CD4-positive, alpha-beta T cell treated with Interleukin-1 beta for 1 hour (primary cell): ENCODE measurements at regions not wholly inside any gene's neighbourhood (a gene's known extent, or its start where the extent isn't known, plus 50 kb on each side); places are given as distances from the start of the nearest gene placed in this dataset.

ENCODE experiments used
- DNase-seq, 2 donors: peaks; one replicate each; pipeline ENCODE4 v3.0.0-alpha.2; 2020 to 2022

DNA sequence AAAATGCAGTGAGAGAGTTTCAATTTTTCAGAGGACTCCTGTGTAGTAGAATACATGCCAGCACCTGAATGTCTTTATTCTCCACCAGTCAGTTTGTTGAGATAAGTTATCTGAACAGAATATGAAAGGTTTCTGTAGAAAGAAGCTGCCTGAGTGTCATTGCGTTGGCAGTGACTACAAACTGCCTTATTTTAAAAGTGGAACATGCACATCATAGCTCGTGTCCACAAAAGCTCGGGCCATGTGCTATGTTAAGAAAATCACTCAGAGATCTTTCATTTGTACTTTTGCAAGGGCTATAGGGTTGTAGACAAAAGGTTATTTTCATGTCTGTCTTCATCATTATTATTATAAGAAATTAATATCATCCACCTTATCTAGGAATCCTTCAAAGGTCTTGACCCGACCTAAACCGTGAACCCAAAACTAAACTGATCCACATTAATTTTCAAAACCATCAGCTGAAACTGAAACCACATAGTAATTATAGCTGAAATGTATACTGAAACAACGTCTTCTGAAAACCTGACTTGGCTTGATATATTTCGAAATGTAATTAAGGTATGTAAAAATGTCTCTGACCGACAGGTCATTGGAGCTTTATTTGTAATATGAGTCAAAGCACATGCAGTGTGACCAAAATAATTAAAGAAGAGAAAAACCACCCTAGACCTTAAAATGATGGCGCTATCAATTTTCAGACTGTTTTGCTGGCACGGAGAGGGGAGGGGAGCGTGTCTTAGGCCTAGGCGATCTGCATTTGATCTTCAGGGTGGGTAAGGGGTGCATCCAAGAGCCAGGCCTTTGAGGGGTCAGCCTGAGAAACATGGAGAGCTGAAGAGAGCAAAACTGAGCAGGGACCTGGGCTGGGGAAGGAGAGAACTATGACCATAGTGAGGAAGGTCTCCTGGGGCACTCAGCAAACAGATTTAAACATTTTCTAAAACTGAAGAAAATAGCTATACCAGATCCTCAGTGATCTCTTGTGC is 232.1 kb downstream of the SOX11 start:
- no peak for DNase-seq

DNA sequence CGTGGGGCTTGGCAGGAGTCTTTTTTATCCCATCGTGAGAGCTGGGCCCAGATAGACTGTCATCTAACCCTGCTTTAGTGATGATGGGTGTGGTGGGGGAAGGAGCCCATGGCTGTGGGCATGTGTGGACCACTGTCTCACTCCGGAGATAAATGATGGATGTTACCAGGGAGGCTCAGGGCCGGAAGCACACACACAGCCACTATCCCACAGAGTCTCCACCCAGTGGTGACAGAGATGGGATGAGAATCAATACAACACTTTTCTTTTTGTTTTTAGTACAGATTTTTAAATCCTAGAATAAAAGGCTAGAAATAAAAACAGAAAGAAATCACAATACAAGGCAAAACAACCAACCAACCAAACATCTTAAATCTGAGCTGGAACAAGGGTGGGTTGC is 233.4 kb downstream of the SOX11 start:
- no peak for DNase-seq

DNA sequence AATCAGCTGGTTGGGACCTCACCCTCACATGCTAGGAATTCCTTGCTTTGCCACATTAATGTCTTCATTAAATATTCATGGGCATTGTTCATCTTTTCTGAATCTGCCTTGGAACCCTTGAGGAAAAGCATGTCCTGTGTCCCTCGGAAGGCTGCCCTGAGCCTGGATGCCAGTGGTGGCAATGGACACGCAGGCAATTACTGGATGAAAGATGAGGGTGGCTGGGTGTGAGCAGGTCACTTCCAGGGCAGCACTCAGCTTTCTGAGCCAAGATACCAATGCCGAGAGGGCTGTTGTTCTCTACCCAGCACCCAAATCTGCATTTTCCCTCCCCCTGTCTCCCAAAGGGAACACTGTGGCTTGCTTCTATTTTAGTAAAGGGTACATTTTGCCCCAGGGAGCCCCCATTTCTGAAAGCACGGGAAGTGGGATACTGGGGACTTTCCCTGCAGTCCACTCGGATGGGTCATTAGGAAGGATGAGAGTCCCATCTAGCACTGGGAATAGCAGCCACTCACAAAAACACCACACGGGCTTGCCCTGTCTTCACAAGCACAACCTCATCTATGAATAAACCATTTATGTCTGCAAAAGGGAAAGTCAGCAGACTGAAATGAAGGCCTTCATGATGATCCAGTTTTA is 234.8 kb downstream of the SOX11 start:
- DNase-seq = no peak

DNA sequence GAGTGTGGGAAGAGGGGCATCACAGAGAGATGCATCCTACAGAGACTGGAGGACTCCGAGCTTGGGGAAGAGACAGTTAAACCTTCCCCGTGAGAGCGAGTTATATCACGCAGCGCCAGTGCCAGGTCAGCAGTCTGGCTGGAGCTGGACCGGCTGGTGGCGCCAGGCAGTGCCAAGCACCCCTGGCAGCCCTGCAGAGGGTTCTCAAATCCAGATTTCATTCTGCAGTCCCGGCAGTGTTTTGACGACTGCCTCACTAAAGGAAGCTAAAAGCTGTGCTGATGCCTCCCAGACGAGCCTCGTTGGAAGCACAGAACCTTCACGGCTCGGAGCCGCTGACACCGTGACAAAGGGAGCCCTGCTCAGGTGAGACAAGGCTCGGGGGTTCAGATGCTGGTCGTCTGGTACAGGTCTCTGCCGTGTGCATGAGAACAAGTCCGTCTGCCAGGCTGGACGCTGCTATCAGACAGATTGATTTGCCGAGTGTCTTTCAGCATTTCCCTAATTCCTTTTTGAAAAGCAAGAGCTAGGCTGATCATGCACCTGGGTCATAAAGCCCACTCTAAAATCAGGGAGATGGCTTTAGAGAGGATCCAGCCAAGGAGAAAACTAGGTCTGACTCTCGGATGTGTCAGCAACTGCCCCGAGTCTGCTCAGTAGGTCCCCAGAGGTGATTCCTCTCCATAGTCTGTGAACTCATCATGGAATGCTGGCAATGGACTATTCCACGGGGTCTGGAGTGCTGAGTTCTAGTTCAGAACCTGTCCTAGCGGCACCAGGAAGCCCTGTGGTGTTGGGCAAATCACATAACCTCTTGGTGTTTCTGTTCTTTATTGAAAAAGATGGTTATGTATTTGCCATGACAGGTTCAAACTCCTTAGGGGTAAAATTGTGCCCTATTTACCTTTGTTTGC is 240.6 kb downstream of the SOX11 start:
- no peak for DNase-seq

DNA sequence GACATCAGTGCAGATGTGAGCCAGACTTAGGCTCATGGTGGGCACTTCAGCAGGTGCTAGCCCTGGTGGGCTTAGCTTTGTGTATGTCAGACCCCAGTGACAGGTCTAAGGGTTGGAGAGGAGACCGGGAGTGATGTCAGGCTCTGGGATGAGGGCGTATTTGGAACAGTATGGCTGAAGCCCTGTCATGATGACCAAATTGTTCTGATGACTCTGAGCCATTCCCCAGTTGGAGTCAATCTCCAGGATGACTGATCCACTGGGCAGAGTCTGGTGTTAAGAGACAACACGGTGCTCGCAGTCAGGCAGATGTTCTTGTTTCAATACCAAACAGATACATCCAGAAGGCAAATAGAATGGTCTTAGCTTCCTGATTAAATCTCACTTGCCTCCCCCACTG is 241.5 kb downstream of the SOX11 start:
- no peak for DNase-seq

DNA sequence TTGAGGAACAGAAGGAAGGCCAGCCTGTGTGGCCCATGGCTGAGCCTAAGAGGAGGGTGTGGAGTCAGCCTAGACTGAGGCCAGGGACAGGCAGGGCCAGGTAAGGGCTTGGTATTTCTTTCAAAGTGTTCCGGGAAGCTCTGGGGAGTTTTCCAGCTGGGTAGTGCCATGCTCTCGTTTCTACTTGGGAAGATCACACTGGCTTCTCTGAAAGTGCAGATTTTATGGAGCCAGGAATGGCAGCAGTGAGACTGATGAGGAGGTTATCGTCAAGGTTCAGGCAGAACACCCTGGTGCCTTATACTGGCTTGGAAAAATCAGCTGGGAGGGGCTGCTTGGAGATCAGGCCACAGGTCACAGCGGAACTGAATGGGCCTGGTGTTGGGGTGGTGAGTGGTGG is 245.1 kb downstream of the SOX11 start:
- no peak for DNase-seq

DNA sequence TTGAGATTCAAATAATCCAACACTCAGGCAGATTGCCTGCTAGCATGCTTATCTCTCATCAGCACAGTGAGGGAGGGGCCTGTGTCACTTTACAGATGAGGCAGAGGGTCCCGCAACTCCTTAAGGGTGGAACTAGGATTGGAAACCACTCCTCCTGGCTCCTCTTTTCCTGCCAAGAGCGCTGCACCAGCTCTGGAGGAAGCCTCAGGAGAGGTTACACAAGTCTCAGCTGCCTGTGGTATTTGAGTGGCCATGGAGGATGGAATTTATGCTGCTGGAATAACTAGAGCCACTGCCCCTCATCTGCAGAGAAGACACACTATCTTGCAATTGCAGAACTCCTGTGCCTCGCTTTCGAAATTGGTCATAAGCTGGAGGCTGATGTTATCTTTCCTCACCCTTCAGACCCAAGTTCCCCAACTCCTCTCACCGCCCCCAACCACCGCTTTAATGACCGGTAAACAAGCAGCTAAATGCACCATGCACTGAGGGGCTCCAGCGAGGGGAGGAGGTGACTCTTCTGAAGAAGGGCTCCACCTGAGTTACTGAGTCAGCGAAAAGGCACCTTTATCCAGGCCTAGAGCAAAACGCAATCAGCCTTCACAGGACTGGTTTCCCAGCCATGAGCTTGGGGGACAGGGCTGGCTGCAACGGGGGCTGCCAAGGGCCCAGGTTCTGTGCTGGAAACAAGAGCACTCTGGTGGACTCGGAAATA is 245.8 kb downstream of the SOX11 start:
- DNase-seq = no peak

DNA sequence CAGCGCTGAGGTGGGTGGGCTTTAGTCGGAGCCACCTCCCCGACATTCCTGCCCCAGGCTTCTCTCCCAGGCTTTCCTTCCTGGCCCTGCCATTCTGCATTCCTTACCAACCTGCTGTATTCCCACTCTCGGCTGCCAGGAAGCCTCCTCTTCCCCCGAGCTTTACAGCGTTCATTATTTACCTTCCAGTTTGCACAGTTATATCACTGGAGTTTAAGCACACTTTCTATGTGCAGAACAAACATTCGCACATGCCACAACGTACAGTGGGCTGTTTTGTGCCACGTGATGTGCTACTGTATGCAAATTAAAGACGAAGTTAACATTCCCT is 246.3 kb downstream of the SOX11 start:
- no peak for DNase-seq

DNA sequence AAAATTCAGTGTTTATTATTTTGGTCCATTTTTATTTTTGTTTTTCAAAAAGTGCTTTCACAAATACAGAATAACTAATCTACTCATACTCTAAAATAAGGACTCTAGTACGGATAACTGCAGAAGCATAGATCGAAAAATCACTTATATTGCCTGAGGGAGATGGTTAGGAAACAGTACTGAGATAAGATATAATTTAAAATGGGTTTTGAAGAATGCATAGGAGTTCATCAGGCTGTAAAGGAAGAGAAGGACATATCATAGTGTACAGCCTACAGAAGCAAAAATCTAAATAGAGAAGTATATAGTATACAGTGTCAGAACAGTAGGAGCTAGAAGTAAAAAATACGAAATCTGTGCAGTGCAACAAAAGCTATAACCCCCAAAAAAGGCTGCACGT is 247.4 kb downstream of the SOX11 start:
- DNase-seq = no peak

DNA sequence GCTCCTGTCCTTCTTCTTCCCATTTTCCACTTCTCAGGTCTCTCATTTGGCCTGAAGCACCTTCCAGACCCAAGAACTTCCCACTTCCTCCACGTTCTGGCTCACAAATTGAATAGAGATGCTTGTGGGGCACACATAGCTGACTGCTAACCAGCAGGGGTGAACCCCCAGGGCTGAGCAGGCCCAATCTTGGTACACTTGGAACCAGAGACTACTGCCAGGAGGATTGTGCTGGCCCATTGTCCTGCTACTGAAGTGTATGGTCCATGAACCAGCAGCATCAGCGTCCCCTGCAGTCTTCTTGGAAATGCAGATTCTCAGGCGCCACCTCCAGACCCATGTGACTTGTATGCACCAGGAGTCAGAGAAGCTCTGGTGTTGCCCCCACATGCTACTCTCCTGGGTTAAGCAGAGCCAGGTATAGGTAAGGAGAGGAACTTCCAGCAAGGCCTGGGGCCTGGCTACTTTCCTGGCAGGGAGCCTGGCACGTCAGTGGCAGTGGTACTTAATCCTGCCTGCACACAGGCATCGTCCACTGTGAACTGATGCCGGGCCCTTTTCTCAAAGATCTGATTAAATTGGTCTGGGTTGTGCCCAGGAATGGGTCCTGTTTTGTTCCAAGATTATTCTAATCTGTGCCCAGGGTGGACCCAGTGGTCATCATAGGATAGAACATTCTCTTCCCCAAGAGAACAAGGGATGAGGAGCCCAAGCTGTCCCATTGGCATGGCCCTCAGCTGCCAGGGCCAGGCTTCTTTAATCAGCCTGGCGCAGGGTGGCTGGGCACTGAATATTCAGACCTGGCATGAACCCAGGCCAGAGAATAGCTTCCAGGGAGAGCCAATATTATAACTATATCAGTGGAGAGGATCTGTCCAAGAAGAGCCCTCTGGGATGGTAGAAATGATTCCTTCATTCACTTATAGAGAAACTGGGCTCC is 248.7 kb downstream of the SOX11 start:
- no peak for DNase-seq

DNA sequence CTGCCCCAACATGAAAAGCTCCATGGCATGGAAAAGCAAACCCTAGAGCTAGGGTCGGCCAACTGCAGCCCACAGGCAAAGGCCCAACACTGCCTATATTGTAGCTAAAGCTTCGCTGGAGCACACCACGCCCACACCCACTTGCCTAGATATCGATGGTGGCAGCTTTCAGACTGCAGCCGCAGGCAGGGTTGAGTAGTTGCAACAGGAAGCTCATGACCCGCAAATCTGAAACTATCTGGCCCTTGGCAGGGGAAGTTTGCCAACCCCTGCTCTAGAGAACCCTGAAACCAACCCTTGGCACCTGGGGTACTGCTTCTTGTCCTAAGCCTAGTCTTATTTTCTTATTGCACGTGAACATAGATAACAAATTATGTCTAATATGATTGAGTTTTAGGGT is 250.0 kb downstream of the SOX11 start:
- DNase-seq = no peak

DNA sequence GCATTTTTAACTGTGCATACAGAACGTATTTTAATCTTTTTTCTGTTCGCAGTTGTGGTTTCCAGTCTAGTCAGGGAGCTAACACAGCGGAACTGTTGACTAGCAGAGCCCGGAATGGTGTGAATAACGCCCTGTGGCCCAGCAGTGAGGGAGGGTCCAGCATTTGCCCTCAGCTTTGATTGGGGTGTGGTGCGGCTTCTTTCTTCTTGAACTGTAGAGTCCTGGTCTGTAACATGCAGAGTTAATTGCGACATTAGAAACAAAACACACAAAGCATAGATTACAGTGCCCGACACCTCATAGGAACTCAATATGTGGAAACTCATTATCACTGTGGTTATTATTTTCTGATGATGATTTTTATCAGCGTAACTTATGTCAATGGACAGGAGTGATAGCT is 253.6 kb downstream of the SOX11 start:
- DNase-seq = no peak

DNA sequence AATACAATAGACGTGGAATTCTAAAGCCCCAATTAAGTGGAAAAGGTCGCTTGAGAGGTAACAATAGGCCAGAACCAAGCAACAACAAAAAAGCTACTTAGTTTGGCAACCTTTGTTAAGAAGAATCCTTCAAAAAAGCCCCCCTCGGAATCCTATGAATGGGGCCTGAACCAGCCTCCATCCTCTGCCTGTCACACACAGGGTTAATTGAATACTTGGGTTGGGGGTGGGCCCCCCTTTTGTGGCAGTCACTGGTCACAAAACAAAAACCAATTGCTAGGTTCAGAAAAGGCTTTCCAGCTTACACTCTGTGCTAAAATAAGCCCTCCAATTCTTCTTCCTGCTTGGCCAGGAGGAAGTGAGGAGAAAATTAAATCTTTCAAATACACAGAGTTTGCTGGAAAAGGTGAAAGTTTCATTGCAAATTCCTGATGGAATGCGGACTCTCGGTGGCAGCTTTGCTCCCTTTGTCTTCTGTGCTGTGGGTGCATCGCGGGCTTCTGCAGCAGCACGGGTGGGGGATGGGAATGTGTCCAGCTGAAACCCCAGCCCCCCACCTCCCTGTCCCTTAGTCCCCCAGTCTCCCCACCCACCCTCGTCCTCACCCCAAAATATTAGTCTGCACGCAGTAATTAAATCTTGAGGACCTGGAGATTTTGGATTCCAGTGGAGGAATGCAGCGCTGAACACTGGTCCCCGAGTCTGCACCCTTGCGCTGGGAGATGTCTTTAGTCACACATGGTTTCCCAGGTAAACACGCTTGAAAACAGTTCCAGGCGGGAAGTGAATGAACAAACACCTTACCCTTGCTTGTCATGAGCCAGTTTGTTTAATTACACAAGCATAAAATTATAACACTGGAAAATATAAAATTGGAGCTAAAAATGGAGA is 254.3 kb downstream of the SOX11 start:
- DNase-seq = no peak

DNA sequence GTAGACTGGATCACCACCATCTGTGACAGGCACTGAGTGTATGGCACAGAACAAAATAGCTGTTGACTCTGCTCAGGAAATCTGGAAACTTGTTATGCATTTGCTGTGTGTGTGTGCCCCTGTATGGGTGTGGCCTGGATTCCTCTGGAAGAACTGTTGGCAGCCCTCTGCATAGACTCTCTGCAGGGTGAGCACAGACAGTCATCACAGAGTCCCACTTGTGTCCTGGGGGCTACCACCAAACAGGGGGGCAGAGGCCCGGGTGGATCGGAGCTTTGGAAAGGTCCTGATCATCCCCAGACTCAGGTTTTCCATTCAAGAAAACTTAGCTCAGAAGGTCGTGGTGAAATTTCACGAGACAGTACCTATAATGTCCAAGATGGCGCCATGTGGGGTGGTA is 258.6 kb downstream of the SOX11 start:
- no peak for DNase-seq

DNA sequence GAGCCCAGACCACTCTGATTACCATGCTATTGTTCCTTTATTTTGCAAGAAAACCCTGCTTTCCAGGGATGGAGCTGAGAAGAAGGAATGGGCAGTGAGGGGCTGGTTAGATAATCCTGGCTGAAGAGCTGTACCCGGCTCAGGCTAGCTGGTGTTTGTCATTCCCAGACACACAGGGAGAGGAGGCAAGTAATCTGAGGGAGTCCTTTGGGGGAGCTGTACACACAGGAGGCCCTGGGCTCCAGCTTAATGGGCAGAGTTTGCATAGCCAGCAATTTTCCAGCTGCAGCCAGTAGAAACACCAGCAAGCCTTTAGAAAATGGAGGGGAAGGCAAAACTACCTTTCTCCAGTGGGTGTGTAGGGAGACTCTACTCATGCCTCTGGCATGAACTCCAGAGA is 259.3 kb downstream of the SOX11 start:
- DNase-seq = no peak

DNA sequence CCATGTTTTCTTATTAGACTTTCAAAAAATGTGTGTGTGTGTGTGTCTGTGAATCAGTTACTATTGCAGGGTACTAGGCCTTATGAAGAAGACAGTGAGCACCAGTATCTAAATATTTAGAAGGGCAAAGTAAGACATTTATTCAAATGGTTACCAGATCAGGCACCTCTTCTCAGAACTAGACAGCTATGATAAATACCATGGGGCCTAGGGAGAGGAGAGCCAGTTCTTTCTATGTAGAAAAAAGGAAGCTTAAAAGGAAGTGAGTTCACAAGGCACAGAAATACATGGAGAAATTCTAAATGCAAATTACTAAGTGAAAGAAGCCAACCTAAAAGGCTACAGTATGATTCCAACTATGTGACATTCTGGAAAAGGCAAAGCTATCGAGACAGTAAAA is 261.3 kb downstream of the SOX11 start:
- no peak for DNase-seq

DNA sequence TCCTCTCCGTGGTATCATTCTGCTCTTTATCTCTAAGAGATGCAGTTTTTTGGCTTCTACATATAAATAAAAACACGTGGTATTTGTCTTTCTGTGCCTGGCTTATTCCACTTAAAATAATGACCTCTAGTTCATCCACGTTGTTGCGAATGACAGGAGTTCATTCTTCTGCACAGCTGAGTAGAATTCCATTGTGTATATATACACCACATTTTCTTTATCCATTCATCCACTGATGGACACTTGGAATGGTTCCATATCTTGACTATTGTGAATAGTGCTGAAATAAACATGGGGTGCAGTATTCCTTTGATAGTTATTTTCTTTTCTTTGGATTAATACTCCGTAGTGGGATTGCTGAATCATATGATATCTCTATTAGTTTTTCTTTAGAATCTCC is 262.3 kb downstream of the SOX11 start:
- DNase-seq = no peak

DNA sequence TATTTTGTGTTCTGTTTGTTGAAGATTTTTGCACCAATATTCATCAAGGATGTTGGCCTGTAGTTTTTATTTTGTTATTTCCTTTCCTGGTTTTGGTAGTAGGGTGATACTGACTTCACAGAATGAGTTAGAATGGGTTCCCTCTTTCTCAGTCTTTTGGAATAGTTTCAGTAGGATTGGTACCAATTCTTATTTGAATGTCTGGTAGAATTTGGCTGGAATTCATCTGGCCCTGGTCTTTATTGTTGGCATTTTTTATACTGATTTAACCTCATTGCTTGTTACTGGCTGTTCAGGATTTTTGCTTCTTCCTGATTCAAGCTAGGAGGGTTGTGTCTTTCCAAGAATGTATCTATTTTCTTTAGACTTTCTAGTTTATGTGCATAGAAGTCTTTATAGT is 263.7 kb downstream of the SOX11 start:
- DNase-seq = no peak

DNA sequence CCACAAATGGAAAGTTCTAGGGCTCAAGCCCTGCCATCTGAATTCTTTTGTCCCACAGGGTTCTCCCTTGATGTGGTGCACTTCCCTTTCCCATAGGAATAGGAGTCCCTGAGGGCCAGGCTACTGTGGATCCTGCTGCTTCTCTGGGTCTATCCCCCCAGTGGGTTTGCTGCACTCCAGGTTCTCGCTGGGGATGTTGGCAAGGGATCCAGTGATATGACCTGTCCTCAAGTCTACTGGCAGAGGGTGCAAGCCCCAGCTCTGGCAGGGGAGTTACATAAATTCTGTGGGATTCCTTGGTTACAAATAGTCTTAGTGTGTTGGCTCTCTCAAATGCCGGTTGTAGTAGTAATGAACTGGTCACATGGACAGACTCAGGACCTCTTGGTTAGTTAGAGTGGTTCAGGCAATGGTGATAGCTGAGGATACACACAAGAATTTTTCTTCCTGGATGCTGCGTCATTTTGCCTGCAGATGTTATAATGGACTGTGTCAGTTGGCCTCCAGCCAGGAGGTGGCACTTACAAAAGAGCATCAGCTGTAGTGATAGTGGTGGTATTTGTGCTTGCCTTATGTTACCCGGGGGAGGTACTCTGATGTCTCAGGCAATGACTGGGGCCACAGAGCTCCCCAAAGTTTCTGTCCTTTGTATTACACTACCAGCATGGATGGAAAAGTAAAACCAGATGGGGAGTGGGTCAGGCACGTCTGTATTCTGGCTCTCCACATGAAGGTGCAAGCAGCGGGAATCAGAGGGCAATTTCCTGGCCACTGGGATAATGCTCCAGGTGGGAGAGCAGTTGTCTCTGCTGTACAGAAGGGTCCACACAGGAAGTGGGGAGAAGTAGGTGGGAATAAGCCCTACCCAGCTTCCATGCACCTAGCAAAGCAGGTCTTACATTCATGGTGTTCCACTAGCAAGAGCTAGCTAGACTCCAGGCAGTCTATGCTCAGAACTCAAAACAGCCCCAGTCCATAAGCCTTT is 267.9 kb downstream of the SOX11 start:
- no peak for DNase-seq
